DND-41 (cell line): ENCODE measurements at regions not wholly inside any gene's neighbourhood (a gene's known extent, or its start where the extent isn't known, plus 50 kb on each side); places are given as distances from the start of the nearest gene placed in this dataset.
A peak's percentile ranks its signal among the peaks of the same experiment; 100 is the strongest.

Experiments
- CTCF ChIP-seq: IDR thresholded peaks from 2 replicates; pipeline ENCODE4 v1.5.1; 2012; ENCODE audit warnings: borderline replicate concordance, low read length, moderate library complexity, mild to moderate bottlenecking; ENCODE audit not compliant: poor library complexity, severe bottlenecking; ENCODE audit errors: extremely low read depth
- EZH2 ChIP-seq: IDR thresholded peaks from 3 replicates; pipeline ENCODE4 v1.6.1; 2012; ENCODE audit warnings: borderline replicate concordance, low read depth, mild to moderate bottlenecking, moderate library complexity, low read length, inconsistent platforms; ENCODE audit not compliant: severe bottlenecking

DNA sequence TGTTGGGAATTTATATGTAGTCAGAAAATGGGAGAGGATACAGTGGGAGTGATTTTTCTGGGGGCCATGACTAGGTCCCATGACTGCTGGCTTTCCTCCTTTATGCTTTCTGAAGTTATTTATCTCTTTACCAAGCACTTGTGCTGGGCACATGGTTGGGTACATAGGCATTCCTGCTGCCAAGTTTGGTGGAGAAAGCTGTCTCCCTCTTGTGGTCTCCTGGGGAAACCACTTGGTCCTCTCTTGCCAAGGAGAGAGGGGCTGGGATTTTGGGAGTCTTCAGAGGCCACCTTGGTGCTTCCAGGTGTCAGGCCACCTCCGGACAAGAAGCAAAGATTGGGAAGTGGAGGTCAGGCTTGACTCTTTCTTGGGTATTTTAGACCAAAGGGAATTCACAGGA lies 120.2 kb upstream of the KCNE2 start:
- TF ChIP-seq CTCF (peak; percentile 67), EZH2 (no peak)
